CD14-positive monocyte (primary cell): ENCODE measurements at regions not wholly inside any gene's neighbourhood (a gene's known extent, or its start where the extent isn't known, plus 50 kb on each side); places are given as distances from the start of the nearest gene placed in this dataset.

Experiments
- DNase-seq, 3 donors: peaks; one replicate each; pipeline ENCODE4 v3.0.0-alpha.2; 2011 to 2022
- H2AFZ ChIP-seq: 2 replicates; pipeline ENCODE4 v1.6.0; 2012; ENCODE audit warnings: mild to moderate bottlenecking, low read depth, low read length, inconsistent platforms; ENCODE audit not compliant: insufficient read depth, poor library complexity, severe bottlenecking
- H3K27ac ChIP-seq, 2 donors: 1 replicate in 1 of 2; 2 replicates in 1 of 2; pipeline ENCODE4 v1.5.1; 2012 to 2013; ENCODE audit warnings: low read length in 2 of 2, control low read depth in 1 of 2, inconsistent platforms in 1 of 2, low read depth in 1 of 2, mild to moderate bottlenecking in 1 of 2
- H3K27me3 ChIP-seq, 2 donors: one replicate each; pipeline versions ENCODE4 v1.6.0 to v1.6.1; 2011 to 2013; ENCODE audit warnings: low read length in 2 of 2; ENCODE audit not compliant: control insufficient read depth in 2 of 2, insufficient read depth in 2 of 2
- H3K36me3 ChIP-seq, 2 donors: replicated peaks in 1 of 2; 1 replicate in 1 of 2; 2 replicates in 1 of 2; pipeline versions ENCODE4 v1.5.1 to v1.6.1; 2012 to 2013; ENCODE audit warnings: low read length in 2 of 2, control low read depth in 1 of 2, inconsistent platforms in 1 of 2, mild to moderate bottlenecking in 1 of 2; ENCODE audit not compliant: insufficient read depth in 2 of 2, control insufficient read depth in 1 of 2
- H3K4me1 ChIP-seq, 2 donors: 1 replicate in 1 of 2; 2 replicates in 1 of 2; pipeline versions ENCODE4 v1.5.1 to v1.6.1; 2012 to 2013; ENCODE audit warnings: low read length in 2 of 2, control low read depth in 1 of 2, inconsistent platforms in 1 of 2, mild to moderate bottlenecking in 1 of 2, moderate library complexity in 1 of 2; ENCODE audit not compliant: insufficient read depth in 2 of 2, control insufficient read depth in 1 of 2
- H3K4me2 ChIP-seq: replicated peaks from 2 replicates; pipeline ENCODE3; 2012; ENCODE audit warnings: low read length, moderate library complexity, mild to moderate bottlenecking; ENCODE audit not compliant: poor library complexity, severe bottlenecking; ENCODE audit errors: extremely low read depth
- H3K4me3 ChIP-seq, 3 experiments: fragments of 200-600 bp in 1 of 3; sonication (generic) in 1 of 3; replicated peaks in 1 of 3; 1 replicate in 2 of 3; 2 replicates in 1 of 3; pipeline ENCODE4 v1.5.1; 2011 to 2013; ENCODE audit warnings: low read length in 3 of 3, mild to moderate bottlenecking in 3 of 3, control low read depth in 2 of 3, low read depth in 2 of 3, inconsistent platforms in 1 of 3, moderate library complexity in 1 of 3
- H3K79me2 ChIP-seq: 2 replicates; pipeline ENCODE4 v1.6.0; 2012; ENCODE audit warnings: mild to moderate bottlenecking, control low read depth, inconsistent platforms, low read length, moderate library complexity; ENCODE audit not compliant: insufficient read depth
- H3K9ac ChIP-seq: 2 replicates; pipeline ENCODE4 v1.6.0; 2017; ENCODE audit warnings: low read length, mild to moderate bottlenecking; ENCODE audit not compliant: insufficient read depth, poor library complexity, severe bottlenecking
- H3K9me3 ChIP-seq, 2 donors: replicated peaks in 1 of 2; 1 replicate in 1 of 2; 2 replicates in 1 of 2; pipeline versions ENCODE4 v1.5.1 to v1.6.1; 2012 to 2013; ENCODE audit warnings: low read length in 2 of 2, control low read depth in 1 of 2; ENCODE audit not compliant: control insufficient read depth in 1 of 2, insufficient read depth in 1 of 2
- H4K20me1 ChIP-seq: 2 replicates; pipeline ENCODE4 v1.6.0; 2012; ENCODE audit warnings: mild to moderate bottlenecking, low read length, control low read depth, moderate library complexity; ENCODE audit not compliant: insufficient read depth
- H3K27ac Mint-ChIP-seq, 7 donors: one replicate each; pipeline ENCODE4 v1.8.0; 2020; ENCODE audit warnings: mild to moderate bottlenecking in 7 of 7, mixed read lengths in 7 of 7, moderate library complexity in 6 of 7, inconsistent platforms in 2 of 7
- H3K27me3 Mint-ChIP-seq, 3 donors: one replicate each; pipeline ENCODE4 v1.8.0; 2021 to 2022; ENCODE audit warnings: low read depth in 3 of 3, mild to moderate bottlenecking in 3 of 3, mixed read lengths in 3 of 3, moderate library complexity in 3 of 3, inconsistent platforms in 1 of 3
- H3K36me3 Mint-ChIP-seq, 2 donors: one replicate each; pipeline ENCODE4 v1.8.0; 2020; ENCODE audit warnings: mixed read lengths in 2 of 2, inconsistent platforms in 1 of 2, mild to moderate bottlenecking in 1 of 2
- H3K4me1 Mint-ChIP-seq: one replicate; pipeline ENCODE4 v1.8.0; 2020; ENCODE audit warnings: mild to moderate bottlenecking, mixed read lengths
- H3K4me3 Mint-ChIP-seq, 2 donors: one replicate each; pipeline ENCODE4 v1.8.0; 2020; ENCODE audit warnings: mild to moderate bottlenecking in 2 of 2, mixed read lengths in 2 of 2, moderate library complexity in 1 of 2
- H3K9me3 Mint-ChIP-seq, 7 donors: one replicate each; pipeline ENCODE4 v1.8.0; 2020 to 2022; ENCODE audit warnings: mixed read lengths in 7 of 7, mild to moderate bottlenecking in 6 of 7, moderate library complexity in 6 of 7, inconsistent platforms in 2 of 7
- CTCF ChIP-seq: fragments of 200-600 bp; IDR thresholded peaks from one replicate; pipeline ENCODE4 v1.8.0; 2022; ENCODE audit warnings: antibody characterized with exemption, mild to moderate bottlenecking
- WGBS: methylation state at CpG from one replicate; pipeline ENCODE4 v1.1.5; 2013; ENCODE audit warnings: missing lambda C conversion rate; ENCODE audit not compliant: insufficient coverage; 5-methylcytosine and 5-hydroxymethylcytosine counted together
- intact Hi-C, 2 donors: fragments of 100-400 bp; cut with micrococcal nuclease; formaldehyde crosslinking; loops; one replicate each; pipeline versions ENCODE4 v1.15.0 to v1.15.1; 2023

- no peak overlapping the region for H2AFZ ChIP-seq
- no peak for DNase-seq
- H3K27me3 ChIP-seq = no peaks in the 10 kb centered on the region
- no peaks in the 10 kb centered on the region for H3K36me3 Mint-ChIP-seq
- H3K9me3 Mint-ChIP-seq = peaks cover 0 to 4% (median 0%) of the 10 kb centered on the region in 7 donors
- WGBS = no CpG with 5 or more reads among the region's 3 CpGs
- no peak overlapping the region for H3K4me3 ChIP-seq
- peaks cover 0 to 2% (median 0%) of the 10 kb centered on the region in 3 donors for H3K27me3 Mint-ChIP-seq
- peaks cover 0 to 2% of the 10 kb centered on the region in 2 donors for H3K4me1 ChIP-seq
- intact Hi-C loops = no loop called here
- H3K4me3 Mint-ChIP-seq = no peak overlapping the region
- H3K4me2 ChIP-seq = no peak overlapping the region
- H3K9me3 ChIP-seq = no peaks in the 10 kb centered on the region
- no peaks in the 10 kb centered on the region for H3K79me2 ChIP-seq
- TF ChIP-seq CTCF = no peak
- no peaks in the 10 kb centered on the region for H4K20me1 ChIP-seq
- peaks cover 12% of the 10 kb centered on the region for H3K4me1 Mint-ChIP-seq
- H3K9ac ChIP-seq = no peak overlapping the region
- no peak overlapping the region for H3K27ac Mint-ChIP-seq
- no peak overlapping the region for H3K27ac ChIP-seq
- no peaks in the 10 kb centered on the region for H3K36me3 ChIP-seq
Measured at GRCh38 chrX:44093431-44093830, 120.2 kb upstream of the NDP start.

DNA sequence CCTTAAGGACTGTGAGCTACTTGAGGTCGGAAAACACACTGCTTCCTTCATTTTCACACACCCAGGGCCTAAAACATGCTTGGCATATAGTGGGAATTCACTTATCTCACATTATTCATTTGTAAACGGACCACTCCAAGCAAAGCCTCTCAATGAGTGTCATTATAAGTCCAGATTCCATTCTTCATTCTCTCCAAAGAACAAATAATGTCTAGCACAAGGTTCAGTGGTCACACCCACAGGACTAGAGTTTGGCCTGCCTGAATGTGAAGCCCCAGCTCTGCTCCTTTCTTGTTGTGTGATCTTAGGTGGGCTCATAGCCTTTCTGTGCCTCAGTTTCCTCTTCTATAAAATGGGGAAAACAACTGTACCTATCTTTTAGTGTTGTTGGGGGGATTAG is 119.6 kb upstream of the NDP start:
- Histone ChIP-seq H3K9ac (no peak overlapping the region), H3K79me2 (no peaks in the 10 kb centered on the region), H3K27me3 (no peaks in the 10 kb centered on the region), H2AFZ (no peak overlapping the region), H4K20me1 (no peaks in the 10 kb centered on the region), H3K9me3 (no peaks in the 10 kb centered on the region), H3K4me2 (no peak overlapping the region), H3K27ac (no peak overlapping the region), H3K4me3 (no peak overlapping the region), H3K36me3 (no peaks in the 10 kb centered on the region), H3K4me1 (peaks cover 0 to 2% of the 10 kb centered on the region in 2 donors)
- intact Hi-C loops = no loop called here
- peaks cover 0 to 4% (median 0%) of the 10 kb centered on the region in 7 donors for H3K9me3 Mint-ChIP-seq
- peaks cover 0 to 2% (median 0%) of the 10 kb centered on the region in 3 donors for H3K27me3 Mint-ChIP-seq
- no peak for TF ChIP-seq CTCF
- no peak overlapping the region for H3K4me3 Mint-ChIP-seq
- H3K4me1 Mint-ChIP-seq = peaks cover 11% of the 10 kb centered on the region
- DNase-seq = no peak
- H3K36me3 Mint-ChIP-seq = no peaks in the 10 kb centered on the region
- no peak overlapping the region for H3K27ac Mint-ChIP-seq
- no CpG with 5 or more reads among the region's 2 CpGs for WGBS
